ENCODE measurements at regions not wholly inside any gene's neighbourhood (a gene's known extent, or its start where the extent isn't known, plus 50 kb on each side); places are given as distances from the start of the nearest gene placed in this dataset.

- TF ChIP-seq CTCF (IDR thresholded peaks at IDR 0.05): no peak
- no peak for TF ChIP-seq POLR2A (IDR thresholded peaks at IDR 0.05)
- TF ChIP-seq EP300 (IDR thresholded peaks at IDR 0.05): no peak
Measured at GRCh38 chr2:23221901-23222300, 163.1 kb upstream of the KLHL29 start.

All from ovary (tissue), 3 donors.